ENCODE measurements at regions not wholly inside any gene's neighbourhood (a gene's known extent, or its start where the extent isn't known, plus 50 kb on each side); places are given as distances from the start of the nearest gene placed in this dataset.
A peak's percentile ranks its signal among the peaks of the same experiment; 100 is the strongest.

DNA sequence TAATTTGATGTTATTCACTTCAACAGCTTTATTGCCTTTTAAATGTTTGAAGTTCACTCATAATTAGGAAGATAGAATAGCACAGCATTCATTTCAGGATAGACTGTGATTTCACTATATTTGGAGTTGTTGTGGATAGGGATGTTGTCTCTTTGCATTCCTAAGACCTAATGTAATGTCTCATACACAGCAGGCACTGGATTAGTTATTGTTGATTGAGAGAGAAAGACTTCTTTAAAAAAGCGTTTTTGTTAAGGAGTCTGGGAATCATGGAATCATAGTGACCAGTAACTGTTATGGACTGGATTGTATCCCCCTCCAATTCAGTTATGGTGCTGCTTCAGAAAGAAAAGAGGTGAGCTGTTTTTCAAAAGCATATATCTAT lies 122.0 kb downstream of the USP22 start:
- H3K9me3 Mint-ChIP-seq (ENCODE audit: low read depth) = no peaks in the 10 kb centered on the region
- peaks cover 16% of the 10 kb centered on the region for H3K36me3 Mint-ChIP-seq (ENCODE audit: insufficient read depth)
- no peaks in the 10 kb centered on the region for H3K27me3 Mint-ChIP-seq
- H3K4me3 Mint-ChIP-seq (ENCODE audit: low read depth) = no peak overlapping the region
- TF ChIP-seq, protein P1, sequence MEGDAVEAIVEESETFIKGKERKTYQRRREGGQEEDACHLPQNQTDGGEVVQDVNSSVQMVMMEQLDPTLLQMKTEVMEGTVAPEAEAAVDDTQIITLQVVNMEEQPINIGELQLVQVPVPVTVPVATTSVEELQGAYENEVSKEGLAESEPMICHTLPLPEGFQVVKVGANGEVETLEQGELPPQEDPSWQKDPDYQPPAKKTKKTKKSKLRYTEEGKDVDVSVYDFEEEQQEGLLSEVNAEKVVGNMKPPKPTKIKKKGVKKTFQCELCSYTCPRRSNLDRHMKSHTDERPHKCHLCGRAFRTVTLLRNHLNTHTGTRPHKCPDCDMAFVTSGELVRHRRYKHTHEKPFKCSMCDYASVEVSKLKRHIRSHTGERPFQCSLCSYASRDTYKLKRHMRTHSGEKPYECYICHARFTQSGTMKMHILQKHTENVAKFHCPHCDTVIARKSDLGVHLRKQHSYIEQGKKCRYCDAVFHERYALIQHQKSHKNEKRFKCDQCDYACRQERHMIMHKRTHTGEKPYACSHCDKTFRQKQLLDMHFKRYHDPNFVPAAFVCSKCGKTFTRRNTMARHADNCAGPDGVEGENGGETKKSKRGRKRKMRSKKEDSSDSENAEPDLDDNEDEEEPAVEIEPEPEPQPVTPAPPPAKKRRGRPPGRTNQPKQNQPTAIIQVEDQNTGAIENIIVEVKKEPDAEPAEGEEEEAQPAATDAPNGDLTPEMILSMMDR (IDR thresholded peaks at IDR 0.05; ENCODE audit: unreplicated experiment) = no peak
- no peak for DNase-seq (ENCODE audit: low spot score, unreplicated experiment)
- no peak overlapping the region for H3K27ac Mint-ChIP-seq
- H3K4me1 Mint-ChIP-seq (ENCODE audit: low read depth) = peaks cover 2% of the 10 kb centered on the region

DNA sequence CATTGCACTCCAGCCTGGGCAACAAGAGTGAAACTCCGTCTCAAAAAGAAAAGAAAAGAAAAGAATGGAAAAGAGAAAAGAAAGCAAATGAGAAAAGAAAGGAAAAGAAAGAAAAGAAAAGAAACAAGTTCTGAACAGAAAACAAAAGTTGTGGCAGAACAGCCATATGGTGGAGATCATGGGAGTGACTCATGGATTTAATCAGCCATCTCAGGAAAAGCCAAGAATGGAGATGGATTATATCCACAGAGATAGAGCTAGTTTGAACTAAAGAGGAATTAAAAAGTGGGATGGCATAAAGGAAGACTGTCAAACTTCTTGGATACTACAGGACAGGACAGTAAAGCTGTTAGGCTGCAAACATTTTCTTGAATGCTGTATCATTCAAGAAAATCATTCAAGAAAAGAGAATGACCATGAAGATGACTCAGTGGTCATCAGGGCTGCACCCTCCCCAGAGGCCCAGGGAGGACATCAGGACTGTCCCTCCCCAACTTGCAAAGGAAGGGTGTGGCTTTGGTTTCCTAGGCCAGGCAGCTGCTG lies 120.6 kb downstream of the USP22 start:
- Mint-ChIP-seq H3K27me3 (no peaks in the 10 kb centered on the region), H3K27ac (peak overlapping the region; percentile 11), H3K4me1 (ENCODE audit: low read depth) (peaks cover 2% of the 10 kb centered on the region), H3K36me3 (ENCODE audit: insufficient read depth) (peaks cover 11% of the 10 kb centered on the region), H3K9me3 (ENCODE audit: low read depth) (no peaks in the 10 kb centered on the region), H3K4me3 (ENCODE audit: low read depth) (no peak overlapping the region)
- no peak for DNase-seq (ENCODE audit: low spot score, unreplicated experiment)
- TF ChIP-seq, protein P1 (IDR thresholded peaks at IDR 0.05; ENCODE audit: unreplicated experiment) = no peak

DNA sequence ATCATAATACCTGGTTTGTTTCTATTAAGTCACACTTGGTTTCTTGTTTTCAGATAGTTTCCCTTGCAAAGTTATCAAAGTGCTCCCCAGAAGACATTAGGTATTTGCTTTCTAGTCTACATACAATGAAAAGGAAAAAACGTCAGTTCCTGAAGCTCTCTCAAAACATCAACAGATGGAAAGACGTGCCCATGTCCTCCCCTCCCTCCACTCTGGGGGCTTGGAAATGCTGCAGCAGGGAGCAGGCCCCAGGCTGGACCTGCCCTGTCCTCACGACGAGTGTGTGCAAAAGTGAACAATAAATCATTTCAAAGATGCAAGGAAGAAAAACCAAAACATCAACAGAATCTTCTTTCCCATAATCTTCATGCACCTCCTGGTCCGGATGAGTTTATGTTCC lies 118.5 kb downstream of the USP22 start:
- no peaks in the 10 kb centered on the region for H3K9me3 Mint-ChIP-seq (ENCODE audit: low read depth)
- H3K27me3 Mint-ChIP-seq = no peaks in the 10 kb centered on the region
- no peaks in the 10 kb centered on the region for H3K36me3 Mint-ChIP-seq (ENCODE audit: insufficient read depth)
- DNase-seq (ENCODE audit: low spot score, unreplicated experiment) = no peak
- no peak overlapping the region for H3K4me3 Mint-ChIP-seq (ENCODE audit: low read depth)
- TF ChIP-seq, protein P1 (IDR thresholded peaks at IDR 0.05; ENCODE audit: unreplicated experiment) = no peak
- peaks cover 2% of the 10 kb centered on the region for H3K4me1 Mint-ChIP-seq (ENCODE audit: low read depth)
- H3K27ac Mint-ChIP-seq = no peak overlapping the region

DNA sequence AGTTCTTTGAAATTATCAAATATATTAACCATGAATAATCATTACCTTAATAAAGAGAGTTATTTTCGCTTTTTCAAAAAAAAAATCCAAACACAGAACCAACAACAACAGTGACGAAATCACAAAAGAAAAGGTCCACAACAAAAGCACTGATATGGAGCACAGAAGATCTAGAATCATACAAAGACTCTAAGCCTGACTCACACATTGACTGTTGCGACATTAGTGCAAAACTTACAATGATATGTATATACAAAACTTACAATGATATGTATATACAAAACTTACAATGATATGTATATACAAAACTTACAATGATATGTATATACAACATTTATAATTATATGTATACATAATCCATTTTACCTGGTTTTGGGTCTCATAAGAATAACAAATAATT lies 117.7 kb downstream of the USP22 start:
- H3K27ac Mint-ChIP-seq = no peak overlapping the region
- H3K4me3 Mint-ChIP-seq (ENCODE audit: low read depth) = no peak overlapping the region
- no peaks in the 10 kb centered on the region for H3K27me3 Mint-ChIP-seq
- TF ChIP-seq, protein P1 (IDR thresholded peaks at IDR 0.05; ENCODE audit: unreplicated experiment) = no peak
- peaks cover 2% of the 10 kb centered on the region for H3K4me1 Mint-ChIP-seq (ENCODE audit: low read depth)
- H3K9me3 Mint-ChIP-seq (ENCODE audit: low read depth) = no peaks in the 10 kb centered on the region
- no peak for DNase-seq (ENCODE audit: low spot score, unreplicated experiment)
- H3K36me3 Mint-ChIP-seq (ENCODE audit: insufficient read depth) = peaks cover 1% of the 10 kb centered on the region

DNA sequence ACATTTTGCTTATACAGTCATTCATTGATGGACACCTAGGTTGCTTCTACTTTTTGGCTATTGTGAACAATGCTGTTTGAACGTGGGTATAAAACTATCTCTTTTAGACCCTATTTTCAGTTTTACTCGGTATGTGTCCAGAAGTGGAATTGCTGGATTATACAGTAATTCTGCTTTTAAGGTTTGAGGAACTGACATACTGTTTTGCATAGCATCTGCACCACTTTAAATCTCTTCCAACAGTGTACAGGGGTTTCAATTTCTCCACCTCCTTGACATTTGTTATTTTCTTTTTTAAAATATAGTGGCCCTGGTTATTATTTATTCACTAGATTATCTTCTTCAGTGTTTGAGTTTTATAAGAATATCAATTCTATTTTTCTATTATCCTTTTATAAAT lies 116.9 kb downstream of the USP22 start:
- peaks cover 2% of the 10 kb centered on the region for H3K4me1 Mint-ChIP-seq (ENCODE audit: low read depth)
- no peak for DNase-seq (ENCODE audit: low spot score, unreplicated experiment)
- peaks cover 1% of the 10 kb centered on the region for H3K36me3 Mint-ChIP-seq (ENCODE audit: insufficient read depth)
- H3K4me3 Mint-ChIP-seq (ENCODE audit: low read depth) = no peak overlapping the region
- TF ChIP-seq, protein P1 (IDR thresholded peaks at IDR 0.05; ENCODE audit: unreplicated experiment) = no peak
- H3K27me3 Mint-ChIP-seq = no peaks in the 10 kb centered on the region
- no peak overlapping the region for H3K27ac Mint-ChIP-seq
- no peaks in the 10 kb centered on the region for H3K9me3 Mint-ChIP-seq (ENCODE audit: low read depth)
